DND-41 (cell line): ENCODE measurements at regions not wholly inside any gene's neighbourhood (a gene's known extent, or its start where the extent isn't known, plus 50 kb on each side); places are given as distances from the start of the nearest gene placed in this dataset.

ENCODE experiments used
- CTCF ChIP-seq: IDR thresholded peaks from 2 replicates; pipeline ENCODE4 v1.5.1; 2012; ENCODE audit warnings: borderline replicate concordance, low read length, moderate library complexity, mild to moderate bottlenecking; ENCODE audit not compliant: poor library complexity, severe bottlenecking; ENCODE audit errors: extremely low read depth
- EZH2 ChIP-seq: IDR thresholded peaks from 3 replicates; pipeline ENCODE4 v1.6.1; 2012; ENCODE audit warnings: borderline replicate concordance, low read depth, mild to moderate bottlenecking, moderate library complexity, low read length, inconsistent platforms; ENCODE audit not compliant: severe bottlenecking

GRCh38 chr12:42793166-42793565, 203.6 kb upstream of the PRICKLE1 start:
- TF ChIP-seq CTCF (no peak), EZH2 (no peak)
